Testis (tissue), 2 donors: ENCODE measurements at regions not wholly inside any gene's neighbourhood (a gene's known extent, or its start where the extent isn't known, plus 50 kb on each side); places are given as distances from the start of the nearest gene placed in this dataset.

Experiments used
- DNase-seq: peaks from one replicate; pipeline ENCODE4 v3.0.0-alpha.2; 2019
- H3K27ac ChIP-seq, 2 donors: fragments of 200-600 bp; sonication (generic); one replicate each; pipeline ENCODE4 v1.5.1; 2019
- H3K27me3 ChIP-seq: fragments of 200-600 bp; sonication (generic); one replicate; pipeline ENCODE4 v1.5.1; 2019
- H3K36me3 ChIP-seq: fragments of 200-600 bp; sonication (generic); one replicate; pipeline ENCODE4 v1.5.1; 2017; ENCODE audit warnings: low read depth; ENCODE audit errors: missing control alignments
- H3K4me1 ChIP-seq: fragments of 200-600 bp; sonication (generic); one replicate; pipeline ENCODE4 v1.5.1; 2019
- H3K4me3 ChIP-seq, 2 donors: fragments of 200-600 bp; sonication (generic); one replicate each; pipeline ENCODE4 v1.5.1; 2017 to 2019
- H3K9me3 ChIP-seq: fragments of 200-600 bp; sonication (generic); one replicate; pipeline ENCODE4 v1.5.1; 2017
- POLR2A ChIP-seq: fragments of 450-650 bp; IDR thresholded peaks from one replicate; pipeline ENCODE4 v1.6.1; 2017; ENCODE audit warnings: antibody characterized with exemption, mild to moderate bottlenecking, moderate library complexity
- WGBS, 2 donors: methylation state at CpG; one replicate each; pipeline ENCODE4 v1.1.5; 2018; 5-methylcytosine and 5-hydroxymethylcytosine counted together
- intact Hi-C: fragments of 100-400 bp; cut with DNase I; formaldehyde crosslinking; loops from one replicate; pipeline ENCODE4 v1.15.1; 2023; ENCODE audit warnings: low total_unique reads
- TF ChIP-seq, protein P1 (sequence below), 3 experiments: fragments of 450-650 bp in 2 of 3; fragments of 200-600 bp in 1 of 3; sonication (generic) in 1 of 3; IDR thresholded peaks; one replicate each; pipeline ENCODE4 v1.5.1; 2016 to 2019; ENCODE audit warnings: antibody characterized with exemption in 3 of 3, mild to moderate bottlenecking in 2 of 3, moderate library complexity in 1 of 3

DNA sequence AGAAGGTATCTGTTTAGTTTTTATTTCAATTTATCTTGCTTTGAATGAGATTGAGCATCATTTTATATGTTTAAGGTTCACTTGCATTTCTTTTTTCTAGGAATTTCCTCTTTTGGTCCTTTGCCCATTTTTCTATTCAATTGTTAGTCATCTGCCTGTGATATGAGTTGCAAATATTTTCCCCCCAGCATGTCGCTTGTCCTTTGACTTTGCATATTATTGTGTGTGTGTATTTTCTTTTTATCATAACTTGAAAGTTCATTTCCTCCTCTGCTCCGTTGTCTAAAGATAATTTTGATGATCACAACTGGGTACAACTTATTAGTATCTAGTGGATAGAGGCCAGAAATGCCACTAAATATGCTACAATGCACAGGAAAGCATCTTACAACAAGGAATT, 132.7 kb upstream of the MDFIC start:
- Histone ChIP-seq H3K9me3 (no peaks in the 10 kb centered on the region), H3K27ac (no peak overlapping the region), H3K36me3 (no peaks in the 10 kb centered on the region), H3K4me3 (no peak overlapping the region), H3K4me1 (no peaks in the 10 kb centered on the region), H3K27me3 (no peaks in the 10 kb centered on the region)
- DNase-seq = no peak
- 48 to 50% methylated on average over 2 of the region's 2 CpGs for WGBS, 2 donors
- TF ChIP-seq POLR2A = no peak
- TF ChIP-seq, protein P1, sequence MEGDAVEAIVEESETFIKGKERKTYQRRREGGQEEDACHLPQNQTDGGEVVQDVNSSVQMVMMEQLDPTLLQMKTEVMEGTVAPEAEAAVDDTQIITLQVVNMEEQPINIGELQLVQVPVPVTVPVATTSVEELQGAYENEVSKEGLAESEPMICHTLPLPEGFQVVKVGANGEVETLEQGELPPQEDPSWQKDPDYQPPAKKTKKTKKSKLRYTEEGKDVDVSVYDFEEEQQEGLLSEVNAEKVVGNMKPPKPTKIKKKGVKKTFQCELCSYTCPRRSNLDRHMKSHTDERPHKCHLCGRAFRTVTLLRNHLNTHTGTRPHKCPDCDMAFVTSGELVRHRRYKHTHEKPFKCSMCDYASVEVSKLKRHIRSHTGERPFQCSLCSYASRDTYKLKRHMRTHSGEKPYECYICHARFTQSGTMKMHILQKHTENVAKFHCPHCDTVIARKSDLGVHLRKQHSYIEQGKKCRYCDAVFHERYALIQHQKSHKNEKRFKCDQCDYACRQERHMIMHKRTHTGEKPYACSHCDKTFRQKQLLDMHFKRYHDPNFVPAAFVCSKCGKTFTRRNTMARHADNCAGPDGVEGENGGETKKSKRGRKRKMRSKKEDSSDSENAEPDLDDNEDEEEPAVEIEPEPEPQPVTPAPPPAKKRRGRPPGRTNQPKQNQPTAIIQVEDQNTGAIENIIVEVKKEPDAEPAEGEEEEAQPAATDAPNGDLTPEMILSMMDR (IDR thresholded peaks at IDR 0.05) = no peak
- intact Hi-C loops = no loop called here

DNA sequence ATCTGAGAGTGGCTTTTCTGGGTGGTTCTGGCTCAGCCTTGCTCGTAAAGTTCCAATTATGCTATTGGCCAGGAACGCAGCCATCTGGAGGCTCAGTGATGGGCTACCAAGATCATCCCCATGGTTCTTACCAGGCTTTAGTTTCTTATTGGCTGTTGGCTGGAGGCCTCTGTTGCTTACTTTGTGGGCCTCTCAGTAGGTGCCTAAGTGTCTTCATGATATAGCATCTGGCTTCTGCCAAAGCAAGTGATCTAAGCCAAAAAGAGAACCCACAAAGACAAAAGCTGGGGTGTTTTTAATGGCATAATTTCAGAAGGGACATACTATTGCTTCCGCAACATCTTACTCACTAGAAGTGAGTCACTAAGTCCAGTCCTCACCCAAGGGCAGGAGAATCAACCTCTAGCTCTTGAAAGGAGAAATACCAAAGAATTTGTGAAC, 132.0 kb upstream of the MDFIC start:
- no peak for DNase-seq
- Histone ChIP-seq H3K4me1 (no peaks in the 10 kb centered on the region), H3K4me3 (no peak overlapping the region), H3K27ac (no peak overlapping the region), H3K36me3 (no peaks in the 10 kb centered on the region), H3K27me3 (no peaks in the 10 kb centered on the region), H3K9me3 (no peaks in the 10 kb centered on the region)
- TF ChIP-seq, protein P1 (IDR thresholded peaks at IDR 0.05) = no peak
- TF ChIP-seq POLR2A = no peak
- intact Hi-C loops = no loop called here
- 62 to 67% methylated on average over 3 of the region's 3 CpGs for WGBS, 2 donors

DNA sequence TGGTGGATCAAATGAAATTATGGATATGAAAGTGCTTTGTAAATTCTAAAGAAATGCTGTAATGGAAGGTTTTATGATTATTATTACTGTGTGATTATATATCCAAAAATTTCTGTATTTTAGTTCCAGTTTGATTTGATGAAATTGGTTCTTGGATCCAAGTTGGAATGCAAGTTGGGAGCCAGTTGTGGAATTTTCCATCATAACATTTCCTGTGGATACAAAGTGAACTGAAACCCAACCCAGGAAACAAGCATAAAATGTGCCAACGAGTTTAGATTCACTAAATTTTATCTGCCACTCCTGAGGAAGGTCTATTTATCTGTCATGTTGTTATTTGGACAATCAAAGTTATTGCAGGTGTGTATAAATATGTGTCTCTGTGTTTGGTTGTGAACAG, 131.4 kb upstream of the MDFIC start:
- Histone ChIP-seq H3K36me3 (no peaks in the 10 kb centered on the region), H3K4me3 (no peak overlapping the region), H3K27ac (no peak overlapping the region), H3K27me3 (no peaks in the 10 kb centered on the region), H3K9me3 (no peaks in the 10 kb centered on the region), H3K4me1 (no peaks in the 10 kb centered on the region)
- no peak for DNase-seq
- no peak for TF ChIP-seq POLR2A
- TF ChIP-seq, protein P1 (IDR thresholded peaks at IDR 0.05) = no peak
- intact Hi-C loops = no loop called here
- 65 to 66% methylated on average over 1 of the region's 1 CpG for WGBS, 2 donors

DNA sequence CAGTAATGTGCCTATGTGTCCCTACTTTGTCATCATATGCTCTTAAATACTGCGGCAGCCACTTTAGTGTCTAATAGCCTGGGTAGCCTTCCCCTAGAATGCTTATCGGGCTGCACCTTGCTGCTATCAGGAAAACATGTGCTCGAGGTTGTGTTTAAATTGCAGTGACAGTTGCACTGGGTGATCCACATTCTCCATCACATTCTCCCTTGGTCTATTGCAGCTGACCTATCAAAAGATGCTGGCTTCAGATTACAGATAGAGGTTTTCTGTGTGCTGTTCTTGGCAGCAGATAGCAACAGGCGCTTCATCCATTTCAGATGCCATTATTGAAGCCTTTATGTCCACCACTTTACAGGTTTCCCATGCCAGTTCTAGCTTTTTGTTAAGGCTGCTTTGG, 130.1 kb upstream of the MDFIC start:
- WGBS, 2 donors = 86 to 91% methylated on average over 4 of the region's 4 CpGs
- no peak for DNase-seq
- Histone ChIP-seq H3K36me3 (no peaks in the 10 kb centered on the region), H3K9me3 (no peaks in the 10 kb centered on the region), H3K4me3 (no peak overlapping the region), H3K27ac (no peak overlapping the region), H3K27me3 (no peaks in the 10 kb centered on the region), H3K4me1 (no peaks in the 10 kb centered on the region)
- no peak for TF ChIP-seq POLR2A
- TF ChIP-seq, protein P1 (IDR thresholded peaks at IDR 0.05) = no peak
- intact Hi-C loops = no loop called here

DNA sequence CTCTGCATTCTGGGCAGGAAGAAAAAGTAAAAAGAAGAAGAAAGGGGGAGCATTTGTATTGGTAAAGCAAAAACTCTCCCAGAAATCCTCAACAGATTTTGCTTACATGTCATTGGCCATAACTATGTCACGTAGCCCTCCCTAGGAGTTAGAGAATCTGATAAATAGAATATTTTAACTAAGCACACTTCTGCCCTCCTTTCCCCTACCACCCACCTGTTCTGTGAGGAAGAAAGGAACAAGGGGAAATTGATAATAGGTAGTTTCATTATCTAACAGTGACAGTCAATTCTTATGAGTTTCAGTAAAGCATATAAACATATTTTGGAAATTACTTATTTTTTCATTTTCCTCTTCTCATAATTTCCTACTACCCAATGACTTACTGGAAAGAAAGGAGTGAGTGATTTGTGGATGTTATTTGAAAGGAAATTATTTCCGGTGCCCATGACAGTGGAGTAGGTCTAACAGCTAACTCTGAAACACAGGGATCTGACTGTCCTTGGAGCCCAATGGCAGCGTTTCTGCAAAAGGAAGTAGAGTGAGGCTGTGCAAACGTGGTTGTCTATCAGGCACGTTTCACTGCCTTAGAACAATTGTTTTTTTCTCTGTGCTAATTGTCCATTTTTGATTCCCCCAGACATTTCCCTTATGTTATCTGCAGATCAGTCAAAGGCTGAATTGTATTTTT, 128.6 kb upstream of the MDFIC start:
- WGBS, 2 donors = 65 to 70% methylated on average over 5 of the region's 5 CpGs
- Histone ChIP-seq H3K9me3 (no peaks in the 10 kb centered on the region), H3K4me3 (no peak overlapping the region), H3K27ac (no peak overlapping the region), H3K27me3 (no peaks in the 10 kb centered on the region), H3K36me3 (no peaks in the 10 kb centered on the region), H3K4me1 (no peaks in the 10 kb centered on the region)
- TF ChIP-seq, protein P1 (IDR thresholded peaks at IDR 0.05) = no peak
- no peak for TF ChIP-seq POLR2A
- intact Hi-C loops = no loop called here
- no peak for DNase-seq
